ENCODE measurements at regions not wholly inside any gene's neighbourhood (a gene's known extent, or its start where the extent isn't known, plus 50 kb on each side); places are given as distances from the start of the nearest gene placed in this dataset.

DNA sequence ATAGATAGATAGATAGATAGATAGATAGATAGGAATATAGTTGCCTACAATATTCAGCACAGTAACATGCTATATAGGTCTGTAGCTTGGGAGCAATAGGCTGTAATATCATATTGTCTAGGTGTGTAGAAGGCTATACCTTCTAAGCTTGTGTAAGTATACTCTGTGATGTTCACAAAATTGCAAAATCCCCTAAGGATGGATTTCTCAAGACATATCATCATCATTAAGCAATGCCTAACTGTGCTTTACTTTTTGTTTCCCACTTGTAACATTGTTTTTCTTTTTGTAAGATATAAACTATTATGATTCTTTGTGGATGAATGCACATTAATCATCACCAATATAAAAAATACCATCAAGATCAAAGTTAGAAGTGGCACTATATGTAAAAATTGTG, 1905.6 kb downstream of the NCAM2 start:
- Mint-ChIP-seq H3K4me1 (ENCODE audit: low read depth) (no peaks in the 10 kb centered on the region), H3K27ac (no peak overlapping the region), H3K9me3 (peaks cover 6% of the 10 kb centered on the region), H3K4me3 (no peak overlapping the region), H3K36me3 (ENCODE audit: low read depth) (no peaks in the 10 kb centered on the region), H3K27me3 (no peaks in the 10 kb centered on the region)
- CTCF ChIA-PET, result no interaction called here
- Histone ChIP-seq H3K4me1 (ENCODE audit: insufficient read depth, low read length) (no peaks in the 10 kb centered on the region), H3K9me3 (ENCODE audit: control insufficient read depth in 1 of 2, insufficient read depth in 1 of 2, low read length in 2 of 2) (peaks cover 0 to 12% of the 10 kb centered on the region in 2 experiments), H3K27ac (ENCODE audit: low read depth in 1 of 2, low read length in 2 of 2) (no peak overlapping the region), H3K36me3 (ENCODE audit: insufficient read depth, low read length) (no peaks in the 10 kb centered on the region), H3K4me3 (ENCODE audit: low read length) (no peak overlapping the region), H3K27me3 (ENCODE audit: control insufficient read depth in 1 of 2, insufficient read depth in 2 of 2, low read length in 2 of 2) (no peaks in the 10 kb centered on the region)
- TF ChIP-seq, protein P1, sequence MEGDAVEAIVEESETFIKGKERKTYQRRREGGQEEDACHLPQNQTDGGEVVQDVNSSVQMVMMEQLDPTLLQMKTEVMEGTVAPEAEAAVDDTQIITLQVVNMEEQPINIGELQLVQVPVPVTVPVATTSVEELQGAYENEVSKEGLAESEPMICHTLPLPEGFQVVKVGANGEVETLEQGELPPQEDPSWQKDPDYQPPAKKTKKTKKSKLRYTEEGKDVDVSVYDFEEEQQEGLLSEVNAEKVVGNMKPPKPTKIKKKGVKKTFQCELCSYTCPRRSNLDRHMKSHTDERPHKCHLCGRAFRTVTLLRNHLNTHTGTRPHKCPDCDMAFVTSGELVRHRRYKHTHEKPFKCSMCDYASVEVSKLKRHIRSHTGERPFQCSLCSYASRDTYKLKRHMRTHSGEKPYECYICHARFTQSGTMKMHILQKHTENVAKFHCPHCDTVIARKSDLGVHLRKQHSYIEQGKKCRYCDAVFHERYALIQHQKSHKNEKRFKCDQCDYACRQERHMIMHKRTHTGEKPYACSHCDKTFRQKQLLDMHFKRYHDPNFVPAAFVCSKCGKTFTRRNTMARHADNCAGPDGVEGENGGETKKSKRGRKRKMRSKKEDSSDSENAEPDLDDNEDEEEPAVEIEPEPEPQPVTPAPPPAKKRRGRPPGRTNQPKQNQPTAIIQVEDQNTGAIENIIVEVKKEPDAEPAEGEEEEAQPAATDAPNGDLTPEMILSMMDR (IDR thresholded peaks at IDR 0.05), result no peak
- POLR2A ChIA-PET, result no interaction called here
- intact Hi-C loops (cut with DNase I, micrococcal nuclease), result no loop called here
- no peak for ATAC-seq (ENCODE audit: poor library complexity)
- no peak for DNase-seq

DNA sequence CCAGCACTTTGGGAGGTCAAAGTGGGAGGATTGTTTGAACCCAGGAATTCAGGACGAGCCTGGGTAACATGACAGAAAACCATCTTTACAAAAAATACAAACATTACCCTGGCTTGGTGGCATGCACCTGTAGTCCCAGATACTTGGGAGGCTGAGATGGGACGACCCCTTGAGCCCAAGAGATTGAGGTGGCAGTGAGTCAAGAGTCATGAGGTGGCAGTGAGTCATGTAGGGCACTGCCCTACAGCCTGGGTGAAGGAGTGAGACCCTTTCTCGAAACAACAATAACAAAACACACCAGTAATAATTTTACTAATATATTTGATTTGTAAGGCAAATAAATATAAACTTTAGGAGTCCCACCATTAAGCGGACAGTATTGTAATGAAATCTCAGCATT, 1906.2 kb downstream of the NCAM2 start:
- ATAC-seq (ENCODE audit: poor library complexity) (no peak), DNase-seq (no peak)
- no peaks in the 10 kb centered on the region for H3K4me1 Mint-ChIP-seq (ENCODE audit: low read depth)
- Histone ChIP-seq H3K27me3 (ENCODE audit: control insufficient read depth in 1 of 2, insufficient read depth in 2 of 2, low read length in 2 of 2) (no peaks in the 10 kb centered on the region), H3K4me1 (ENCODE audit: insufficient read depth, low read length) (no peaks in the 10 kb centered on the region), H3K36me3 (ENCODE audit: insufficient read depth, low read length) (no peaks in the 10 kb centered on the region), H3K4me3 (ENCODE audit: low read length) (no peak overlapping the region), H3K9me3 (ENCODE audit: control insufficient read depth in 1 of 2, insufficient read depth in 1 of 2, low read length in 2 of 2) (peaks cover 0 to 12% of the 10 kb centered on the region in 2 experiments), H3K27ac (ENCODE audit: low read depth in 1 of 2, low read length in 2 of 2) (no peak overlapping the region)
- intact Hi-C loops (cut with DNase I, micrococcal nuclease), result no loop called here
- ChIA-PET POLR2A (no interaction called here), CTCF (no interaction called here)
- H3K36me3 Mint-ChIP-seq (ENCODE audit: low read depth), result no peaks in the 10 kb centered on the region
- no peaks in the 10 kb centered on the region for H3K27me3 Mint-ChIP-seq
- no peak overlapping the region for H3K27ac Mint-ChIP-seq
- TF ChIP-seq, protein P1 (IDR thresholded peaks at IDR 0.05), result no peak
- H3K9me3 Mint-ChIP-seq, result peaks cover 2% of the 10 kb centered on the region
- H3K4me3 Mint-ChIP-seq, result no peak overlapping the region

DNA sequence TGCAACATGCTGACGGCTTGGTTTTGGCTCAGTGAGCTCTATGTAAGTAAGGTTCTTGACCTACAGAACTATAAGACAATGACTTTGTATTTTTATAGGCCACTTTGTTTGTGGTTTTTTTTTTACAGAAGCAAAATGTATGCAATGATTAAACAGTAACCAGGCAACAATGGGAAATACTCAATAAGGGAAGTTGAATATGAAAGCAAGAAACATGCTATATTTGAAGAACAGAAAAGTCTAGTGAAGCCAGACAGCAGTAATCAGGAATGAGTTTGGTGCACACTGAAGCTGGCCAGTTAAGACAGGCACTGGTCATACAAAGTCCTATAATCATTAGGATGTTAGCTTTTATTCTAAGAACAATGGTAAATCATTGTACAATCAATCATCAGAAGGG, 1926.8 kb downstream of the NCAM2 start:
- H3K4me1 ChIP-seq (ENCODE audit: insufficient read depth, low read length), result no peaks in the 10 kb centered on the region
- ATAC-seq (ENCODE audit: poor library complexity) (no peak), DNase-seq (no peak)
- H3K27ac ChIP-seq (ENCODE audit: low read depth in 1 of 2, low read length in 2 of 2), result no peak overlapping the region
- H3K4me3 ChIP-seq (ENCODE audit: low read length), result no peak overlapping the region
- Mint-ChIP-seq H3K9me3 (peaks cover 12% of the 10 kb centered on the region), H3K27me3 (no peaks in the 10 kb centered on the region), H3K4me3 (no peak overlapping the region), H3K4me1 (ENCODE audit: low read depth) (no peaks in the 10 kb centered on the region), H3K36me3 (ENCODE audit: low read depth) (no peaks in the 10 kb centered on the region), H3K27ac (no peak overlapping the region)
- H3K27me3 ChIP-seq (ENCODE audit: control insufficient read depth in 1 of 2, insufficient read depth in 2 of 2, low read length in 2 of 2), result no peaks in the 10 kb centered on the region
- intact Hi-C loops (cut with DNase I, micrococcal nuclease), result no loop called here
- ChIA-PET CTCF (no interaction called here), POLR2A (no interaction called here)
- TF ChIP-seq, protein P1 (IDR thresholded peaks at IDR 0.05), result no peak
- H3K9me3 ChIP-seq (ENCODE audit: control insufficient read depth in 1 of 2, insufficient read depth in 1 of 2, low read length in 2 of 2), result no peaks in the 10 kb centered on the region
- H3K36me3 ChIP-seq (ENCODE audit: insufficient read depth, low read length), result no peaks in the 10 kb centered on the region

All from CD4-positive, alpha-beta T cell (primary cell).